ENCODE measurements at regions not wholly inside any gene's neighbourhood (a gene's known extent, or its start where the extent isn't known, plus 50 kb on each side); places are given as distances from the start of the nearest gene placed in this dataset.

DNA sequence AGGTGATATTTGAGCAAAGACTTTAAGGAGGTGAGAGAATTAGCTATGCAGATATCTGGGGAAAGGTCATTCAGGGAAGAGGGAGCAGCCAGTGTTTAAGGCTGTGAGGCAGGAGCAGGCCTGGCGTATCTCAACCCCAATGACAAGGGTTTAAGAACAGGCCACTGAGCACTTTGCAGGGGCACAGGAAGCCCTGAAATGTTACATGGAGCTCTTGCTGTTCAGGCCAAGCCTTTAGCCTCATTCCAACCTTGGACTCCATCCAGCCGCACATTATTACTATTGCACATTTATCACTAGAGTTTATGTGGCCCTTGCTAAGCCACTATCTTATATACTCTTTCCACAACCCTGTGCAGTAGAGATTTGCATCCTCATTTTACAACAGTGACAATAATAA, 114.0 kb downstream of the EFNB1 start:
- no peaks in the 10 kb centered on the region for H3K9me1 ChIP-seq (replicated peaks; ENCODE audit: control insufficient read depth, extremely low read depth, insufficient read depth, low read length)
- no peaks in the 10 kb centered on the region for H3K79me2 ChIP-seq (ENCODE audit: control insufficient read depth, insufficient read depth, low read length)
- H3K27me3 ChIP-seq (ENCODE audit: control insufficient read depth in 2 of 2, insufficient read depth in 2 of 2, low read length in 2 of 2): no peaks in the 10 kb centered on the region
- intact Hi-C loops (cut with micrococcal nuclease) (no loop called here), dilution Hi-C loops (cut with MboI; ENCODE audit: extremely low pct_ligation_motif_present, low sequenced_read_pairs) (no loop called here)
- FAIRE-seq (no peak), DNase-seq (ENCODE audit: low read depth, low spot score) (no peak)
- no peak overlapping the region for H2AFZ ChIP-seq (ENCODE audit: low read depth, low read length)
- ChIA-PET CTCF (no interaction called here), POLR2A (no interaction called here)
- no peaks in the 10 kb centered on the region for H3K9me3 ChIP-seq (replicated peaks; ENCODE audit: control insufficient read depth, insufficient read depth, low read length)
- no peak overlapping the region for H3K9ac ChIP-seq (replicated peaks; ENCODE audit: extremely low read depth, insufficient read depth, low read length)
- no peaks in the 10 kb centered on the region for H3K36me3 ChIP-seq (ENCODE audit: control insufficient read depth in 2 of 2, extremely low read depth in 1 of 2, insufficient read depth in 2 of 2, low read length in 2 of 2)
- no peak overlapping the region for H3K27ac ChIP-seq (ENCODE audit: insufficient read depth, low read depth, low read length)
- BruUV-seq (replicated peaks): no TSS peak
- H4K20me1 ChIP-seq (replicated peaks; ENCODE audit: control insufficient read depth, extremely low read depth, insufficient read depth, low read length): no peaks in the 10 kb centered on the region
- H3K4me1 ChIP-seq (ENCODE audit: control insufficient read depth, extremely low read depth, insufficient read depth, low read length): peaks cover 17% of the 10 kb centered on the region
- TF ChIP-seq MAX (IDR thresholded peaks at IDR 0.05; ENCODE audit: insufficient read depth, insufficient read length): no peak
- no peak for TF ChIP-seq FOS (IDR thresholded peaks at IDR 0.05; ENCODE audit: borderline replicate concordance, insufficient read depth, low read length)
- TF ChIP-seq JUN (IDR thresholded peaks at IDR 0.05; ENCODE audit: borderline replicate concordance, insufficient read depth, insufficient read length, low read depth): no peak
- TF ChIP-seq EZH2 (IDR thresholded peaks at IDR 0.05; ENCODE audit: borderline replicate concordance, low read depth, low read length, severe bottlenecking): no peak
- no peak for TF ChIP-seq MYC (IDR thresholded peaks at IDR 0.05; ENCODE audit: low read depth, low read length)
- no peak for TF ChIP-seq POLR2AphosphoS5 (IDR thresholded peaks at IDR 0.05; ENCODE audit: insufficient read depth, low read depth, low read length)
- TF ChIP-seq GATA2 (IDR thresholded peaks at IDR 0.05; ENCODE audit: insufficient read depth, insufficient read length, low read depth, low read length): no peak
- TF ChIP-seq, protein P1, sequence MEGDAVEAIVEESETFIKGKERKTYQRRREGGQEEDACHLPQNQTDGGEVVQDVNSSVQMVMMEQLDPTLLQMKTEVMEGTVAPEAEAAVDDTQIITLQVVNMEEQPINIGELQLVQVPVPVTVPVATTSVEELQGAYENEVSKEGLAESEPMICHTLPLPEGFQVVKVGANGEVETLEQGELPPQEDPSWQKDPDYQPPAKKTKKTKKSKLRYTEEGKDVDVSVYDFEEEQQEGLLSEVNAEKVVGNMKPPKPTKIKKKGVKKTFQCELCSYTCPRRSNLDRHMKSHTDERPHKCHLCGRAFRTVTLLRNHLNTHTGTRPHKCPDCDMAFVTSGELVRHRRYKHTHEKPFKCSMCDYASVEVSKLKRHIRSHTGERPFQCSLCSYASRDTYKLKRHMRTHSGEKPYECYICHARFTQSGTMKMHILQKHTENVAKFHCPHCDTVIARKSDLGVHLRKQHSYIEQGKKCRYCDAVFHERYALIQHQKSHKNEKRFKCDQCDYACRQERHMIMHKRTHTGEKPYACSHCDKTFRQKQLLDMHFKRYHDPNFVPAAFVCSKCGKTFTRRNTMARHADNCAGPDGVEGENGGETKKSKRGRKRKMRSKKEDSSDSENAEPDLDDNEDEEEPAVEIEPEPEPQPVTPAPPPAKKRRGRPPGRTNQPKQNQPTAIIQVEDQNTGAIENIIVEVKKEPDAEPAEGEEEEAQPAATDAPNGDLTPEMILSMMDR (IDR thresholded peaks at IDR 0.05; ENCODE audit: extremely low read depth in 1 of 2, insufficient read depth in 1 of 2, low read depth in 1 of 2, low read length in 2 of 2): no peak
- no peak overlapping the region for H3K4me3 ChIP-seq (replicated peaks in 1 of 3; ENCODE audit: insufficient read depth in 1 of 3, low read depth in 1 of 3, low read length in 3 of 3)
- H3K4me2 ChIP-seq (ENCODE audit: insufficient read depth, low read length): no peak overlapping the region

Data from endothelial cell of umbilical vein (primary cell).